ENCODE measurements at regions not wholly inside any gene's neighbourhood (a gene's known extent, or its start where the extent isn't known, plus 50 kb on each side); places are given as distances from the start of the nearest gene placed in this dataset.

DNA sequence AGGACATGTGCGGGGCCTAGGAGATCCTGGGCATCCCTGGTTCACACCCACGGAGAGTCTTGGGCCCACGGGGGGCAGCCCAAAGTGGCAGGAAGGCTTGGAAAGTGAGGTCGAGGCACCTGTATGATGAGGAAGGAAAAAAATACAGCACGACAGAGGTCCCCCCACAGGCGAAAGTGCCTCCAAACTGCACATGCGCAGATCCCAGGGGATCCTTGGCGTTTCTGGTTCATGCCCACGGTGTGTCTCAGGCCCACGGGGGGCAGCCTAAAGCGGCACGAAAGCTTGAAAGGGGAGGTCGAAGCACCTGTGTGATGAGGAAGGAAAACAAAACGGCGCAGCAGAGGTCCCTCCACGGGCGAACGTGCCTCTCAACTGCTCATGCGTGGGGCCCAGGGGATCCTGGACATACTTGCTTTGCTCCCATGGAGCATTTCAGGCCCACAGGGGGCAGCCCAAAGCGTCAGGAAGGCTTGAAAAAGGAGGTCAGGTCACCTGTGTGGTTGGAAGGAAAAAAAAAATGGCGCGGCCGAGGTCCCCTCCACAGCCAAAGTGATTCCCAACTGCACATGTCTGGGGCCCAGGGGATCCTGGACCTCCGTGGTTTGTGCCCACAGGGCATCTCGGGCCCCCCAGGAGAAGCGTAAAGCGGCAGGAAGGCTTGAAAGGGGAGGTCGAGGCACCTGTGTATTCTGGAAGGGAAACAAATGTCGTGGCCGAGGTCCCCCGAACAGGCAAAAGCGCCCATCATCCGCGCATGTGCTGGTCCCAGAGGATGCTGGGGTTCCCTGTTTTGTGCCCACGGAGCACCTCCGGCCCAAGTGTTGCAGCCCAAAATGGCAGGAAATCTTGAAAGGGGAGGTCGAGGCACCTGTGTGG is 582.6 kb downstream of the ALG10 start:
- WGBS, 5 donors = 64 to 75% (median 73%) methylated on average over 37 of the region's 37 CpGs
- H3K4me3 ChIP-seq = no peak overlapping the region
- DNase-seq = peak; percentile 52
- H3K27me3 ChIP-seq (replicated peaks in 1 of 7) = no peaks in the 10 kb centered on the region
- H3K36me3 ChIP-seq = no peaks in the 10 kb centered on the region
- H3K27ac ChIP-seq = no peak overlapping the region
- H3K4me1 ChIP-seq = no peaks in the 10 kb centered on the region
- intact Hi-C loops (cut with DNase I; ENCODE audit: low total_unique reads) = no loop called here
- H3K9me3 ChIP-seq = peaks cover 0 to 99% (median 96%) of the 10 kb centered on the region in 8 donors
- TF ChIP-seq POLR2A (IDR thresholded peaks at IDR 0.05) (no peak), POLR2AphosphoS5 (IDR thresholded peaks at IDR 0.05) (no peak), CTCF (IDR thresholded peaks at IDR 0.05 in 8 of 11, conservative IDR thresholded peaks at IDR 0.05 in 3 of 11) (no peak)

DNA sequence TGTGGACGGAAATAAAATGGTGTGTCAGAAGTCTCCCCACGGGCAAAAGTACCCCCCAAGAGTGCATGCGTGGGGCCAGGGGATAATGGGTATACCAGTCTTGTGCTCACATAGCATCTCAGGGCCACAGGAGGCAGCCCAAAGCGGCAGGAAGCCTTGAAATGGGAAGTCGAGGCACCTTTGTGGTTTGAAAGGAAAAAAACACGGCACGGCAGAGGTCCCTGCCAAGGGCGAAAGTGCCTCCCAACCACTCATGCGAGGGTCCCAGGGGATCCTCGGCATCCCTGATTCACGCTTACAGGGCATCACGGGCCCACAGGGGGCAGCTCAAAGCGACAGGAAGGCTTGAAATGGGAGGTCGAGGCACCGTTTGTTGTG is 583.2 kb downstream of the ALG10 start:
- H3K4me3 ChIP-seq = no peak overlapping the region
- TF ChIP-seq CTCF (IDR thresholded peaks at IDR 0.05 in 8 of 11, conservative IDR thresholded peaks at IDR 0.05 in 3 of 11) (no peak), POLR2A (IDR thresholded peaks at IDR 0.05) (no peak), POLR2AphosphoS5 (IDR thresholded peaks at IDR 0.05) (no peak)
- H3K9me3 ChIP-seq = peaks cover 0 to 99% (median 96%) of the 10 kb centered on the region in 8 donors
- intact Hi-C loops (cut with DNase I; ENCODE audit: low total_unique reads) = no loop called here
- no peaks in the 10 kb centered on the region for H3K4me1 ChIP-seq
- no peaks in the 10 kb centered on the region for H3K27me3 ChIP-seq (replicated peaks in 1 of 7)
- 66 to 79% (median 72%) methylated on average over 14 to 15 of the region's 15 CpGs for WGBS, 5 donors
- H3K27ac ChIP-seq = no peak overlapping the region
- peak; percentile 39 for DNase-seq
- H3K36me3 ChIP-seq = no peaks in the 10 kb centered on the region

- Histone ChIP-seq H3K27ac (no peak overlapping the region), H3K27me3 (replicated peaks in 1 of 7) (no peaks in the 10 kb centered on the region), H3K4me3 (no peak overlapping the region), H3K9me3 (peaks cover 0 to 99% (median 96%) of the 10 kb centered on the region in 8 donors), H3K4me1 (no peaks in the 10 kb centered on the region), H3K36me3 (no peaks in the 10 kb centered on the region)
- WGBS, 5 donors = 62 to 70% (median 69%) methylated on average over 23 to 27 of the region's 27 CpGs
- no peak for TF ChIP-seq POLR2A (IDR thresholded peaks at IDR 0.05)
- DNase-seq = peak; percentile 47
- intact Hi-C loops (cut with DNase I; ENCODE audit: low total_unique reads) = no loop called here
Observed at GRCh38 chr12:34605955-34606748, 583.9 kb downstream of the ALG10 start.

- Histone ChIP-seq H3K9me3 (peaks cover 0 to 97% (median 89%) of the 10 kb centered on the region in 8 donors), H3K27me3 (replicated peaks in 1 of 7) (no peaks in the 10 kb centered on the region), H3K36me3 (no peaks in the 10 kb centered on the region), H3K27ac (no peak overlapping the region), H3K4me3 (no peak overlapping the region), H3K4me1 (no peaks in the 10 kb centered on the region)
- WGBS, 5 donors = 55 to 65% (median 63%) methylated on average over 21 to 24 of the region's 24 CpGs
- no peak for TF ChIP-seq CTCF (IDR thresholded peaks at IDR 0.05 in 8 of 11, conservative IDR thresholded peaks at IDR 0.05 in 3 of 11)
- no peak for TF ChIP-seq POLR2AphosphoS5 (IDR thresholded peaks at IDR 0.05)
- TF ChIP-seq POLR2A (IDR thresholded peaks at IDR 0.05) = no peak
- intact Hi-C loops (cut with DNase I; ENCODE audit: low total_unique reads) = no loop called here
- DNase-seq = peak; percentile 56
Observed at GRCh38 chr12:34606749-34607519, 584.6 kb downstream of the ALG10 start.
